Activated CD8-positive, alpha-beta memory T cell treated with anti-CD3 and anti-CD28 coated beads, Interleukin-2, amount 10 ng/mL, durations not matched to agents 7 days and 5 days (primary cell): ENCODE measurements at regions not wholly inside any gene's neighbourhood (a gene's known extent, or its start where the extent isn't known, plus 50 kb on each side); places are given as distances from the start of the nearest gene placed in this dataset.

Experiments used
- ATAC-seq: fragments of 150-1000 bp; cut with Tn5 transposase; one replicate; pipeline ENCODE4 v1.10.0; 2021; ENCODE audit warnings: moderate library complexity
- CTCF ChIA-PET: fragments of 350-600 bp; sonication (Branson Sonifier 250); formaldehyde crosslinking; loops from one replicate; lab custom pipeline; 2021; ENCODE audit warnings: antibody characterized with exemption; lab: Charles Lee
- DNase-seq: peaks from one replicate; pipeline ENCODE4 v3.0.0-alpha.2; 2020
- H3K27ac Mint-ChIP-seq: one replicate; pipeline ENCODE4 v1.8.0; 2021; ENCODE audit warnings: mild to moderate bottlenecking, mixed read lengths
- H3K27me3 Mint-ChIP-seq: one replicate; pipeline ENCODE4 v1.8.0; 2021; ENCODE audit warnings: mixed read lengths
- H3K36me3 Mint-ChIP-seq: one replicate; pipeline ENCODE4 v1.8.0; 2021; ENCODE audit warnings: mild to moderate bottlenecking, mixed read lengths
- H3K4me1 Mint-ChIP-seq: one replicate; pipeline ENCODE4 v1.8.0; 2021; ENCODE audit warnings: mixed read lengths
- H3K4me3 Mint-ChIP-seq: one replicate; pipeline ENCODE4 v1.8.0; 2021; ENCODE audit warnings: mild to moderate bottlenecking, moderate library complexity, mixed read lengths
- H3K9me3 Mint-ChIP-seq: one replicate; pipeline ENCODE4 v1.8.0; 2022; ENCODE audit warnings: low read depth, mixed read lengths

DNA sequence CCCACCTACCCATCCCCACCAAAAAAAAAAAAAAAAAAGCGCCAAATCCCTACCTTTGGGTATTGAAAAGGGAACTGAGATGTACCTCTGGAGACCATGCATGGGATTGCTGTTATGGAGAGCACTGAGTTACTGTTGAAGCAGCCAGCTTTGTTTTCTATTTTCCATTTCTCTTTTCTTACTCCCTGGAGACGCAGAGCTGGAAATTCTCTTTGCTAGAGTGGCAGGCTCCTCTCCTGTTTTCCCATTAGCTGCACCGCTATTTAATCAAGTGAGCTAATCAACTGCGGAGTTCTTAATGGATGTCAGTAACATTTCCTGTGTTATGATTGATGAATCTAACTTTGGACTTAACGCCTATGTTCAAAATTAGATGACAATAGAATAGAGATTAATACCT is 136.1 kb upstream of the LMCD1 start:
- no peak overlapping the region for H3K4me3 Mint-ChIP-seq
- peaks cover 7% of the 10 kb centered on the region for H3K36me3 Mint-ChIP-seq
- peaks cover 15% of the 10 kb centered on the region for H3K27me3 Mint-ChIP-seq
- ATAC-seq (no peak), DNase-seq (no peak)
- H3K9me3 Mint-ChIP-seq: peaks cover 3% of the 10 kb centered on the region
- no peaks in the 10 kb centered on the region for H3K4me1 Mint-ChIP-seq
- H3K27ac Mint-ChIP-seq: no peak overlapping the region
- CTCF ChIA-PET: no interaction called here

DNA sequence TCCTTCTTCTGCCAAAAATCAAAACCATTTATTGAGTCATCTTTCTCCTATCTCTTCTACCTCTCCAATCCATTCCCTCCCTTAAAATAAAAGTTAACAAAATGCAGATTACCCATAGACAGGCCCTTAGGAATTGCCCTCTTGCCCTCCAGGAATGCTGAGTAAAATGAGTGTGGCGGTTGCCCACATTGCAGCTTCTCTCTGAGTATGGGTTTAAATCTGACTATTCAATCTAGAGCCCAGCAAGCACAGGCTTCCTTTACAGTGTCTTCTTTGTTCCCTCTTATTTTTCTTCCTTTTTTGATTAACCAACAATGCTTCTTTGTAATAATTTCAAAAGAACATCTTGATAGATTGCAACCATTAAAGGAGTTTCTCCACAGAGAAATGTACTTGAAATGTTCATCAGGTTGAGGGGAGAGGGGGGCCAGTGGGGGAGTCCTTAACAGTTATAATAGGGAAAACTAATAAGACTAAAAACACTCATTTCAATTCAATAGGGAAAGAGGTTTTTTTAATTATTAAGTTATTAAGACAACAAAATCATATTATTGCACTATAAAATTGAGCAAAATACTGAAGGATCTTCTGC is 135.3 kb upstream of the LMCD1 start:
- no peak overlapping the region for H3K27ac Mint-ChIP-seq

DNA sequence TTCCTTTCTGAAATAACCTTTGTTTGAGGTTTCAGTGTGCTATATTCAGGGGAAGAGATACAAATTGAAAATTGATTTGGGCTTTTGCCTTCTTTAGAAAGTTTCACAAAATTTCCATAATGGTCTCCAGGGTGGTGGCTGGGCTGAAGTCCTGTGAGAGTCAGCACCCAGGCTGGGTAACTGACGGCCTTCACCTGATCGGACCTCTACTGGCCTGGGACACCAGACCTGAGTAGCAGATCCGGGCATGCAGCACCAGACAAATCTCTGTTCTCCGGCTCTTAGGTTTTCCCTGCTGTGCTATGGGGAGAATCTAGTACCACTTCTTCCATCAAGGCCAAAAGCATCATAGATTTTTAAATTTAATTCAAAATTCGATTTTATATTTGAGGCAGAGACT is 133.0 kb upstream of the LMCD1 start:
- DNase-seq (no peak), ATAC-seq (no peak)
- CTCF ChIA-PET: no interaction called here
- no peaks in the 10 kb centered on the region for H3K9me3 Mint-ChIP-seq
- H3K27ac Mint-ChIP-seq: no peak overlapping the region
- H3K27me3 Mint-ChIP-seq: peaks cover 15% of the 10 kb centered on the region
- H3K4me1 Mint-ChIP-seq: no peaks in the 10 kb centered on the region
- H3K36me3 Mint-ChIP-seq: no peaks in the 10 kb centered on the region
- H3K4me3 Mint-ChIP-seq: no peak overlapping the region

More for the DNA sequence above, 135.3 kb upstream of the LMCD1 start:
- H3K9me3 Mint-ChIP-seq: no peaks in the 10 kb centered on the region
- H3K4me1 Mint-ChIP-seq: no peaks in the 10 kb centered on the region
- DNase-seq (no peak), ATAC-seq (no peak)
- CTCF ChIA-PET: no interaction called here
- peaks cover 15% of the 10 kb centered on the region for H3K27me3 Mint-ChIP-seq
- no peak overlapping the region for H3K4me3 Mint-ChIP-seq
- peaks cover 1% of the 10 kb centered on the region for H3K36me3 Mint-ChIP-seq

DNA sequence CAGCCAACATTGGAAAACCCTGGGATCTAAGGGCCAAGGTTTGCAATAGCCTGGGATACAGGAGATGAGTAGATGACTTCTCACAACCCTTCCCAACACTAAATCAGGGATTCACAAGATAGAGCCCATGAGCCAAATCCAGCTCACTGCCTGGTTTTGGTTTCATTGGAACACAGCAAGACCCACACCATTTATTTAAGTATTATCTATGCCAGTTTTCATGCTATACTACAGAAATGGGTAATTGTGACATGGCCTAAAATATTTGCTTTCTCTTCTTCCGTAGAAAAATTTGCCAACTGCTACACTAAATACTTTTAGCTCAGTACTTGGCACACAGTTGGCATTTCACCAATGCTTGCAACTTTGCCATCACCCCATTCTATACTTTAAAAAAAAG is 132.0 kb upstream of the LMCD1 start:
- Mint-ChIP-seq H3K9me3 (no peaks in the 10 kb centered on the region), H3K27ac (no peak overlapping the region), H3K27me3 (peaks cover 12% of the 10 kb centered on the region), H3K4me3 (no peak overlapping the region), H3K4me1 (no peaks in the 10 kb centered on the region), H3K36me3 (no peaks in the 10 kb centered on the region)
- ATAC-seq (no peak), DNase-seq (no peak)
- CTCF ChIA-PET: no interaction called here

DNA sequence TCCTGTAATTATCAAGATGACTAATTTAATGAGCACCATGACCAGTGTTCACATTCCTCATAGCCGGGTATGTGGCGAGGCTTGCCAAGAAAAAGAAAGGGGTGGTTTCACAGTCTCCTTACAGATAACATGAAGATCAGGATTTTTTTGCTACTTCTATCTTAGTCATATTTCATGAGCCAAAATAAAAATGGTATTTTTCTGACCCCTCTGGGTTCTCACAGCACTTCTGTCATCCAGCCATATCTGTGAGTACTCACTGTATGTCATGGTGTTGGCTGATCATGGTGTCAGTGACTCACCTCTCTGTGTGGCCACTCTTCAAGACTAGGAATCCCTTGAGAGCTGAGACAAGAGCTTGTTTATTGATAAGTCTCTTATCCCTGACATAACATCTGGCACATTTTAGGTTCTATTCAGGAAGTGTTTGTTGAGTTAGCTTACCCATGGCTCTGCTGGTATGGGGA is 130.5 kb upstream of the LMCD1 start:
- Mint-ChIP-seq H3K9me3 (no peaks in the 10 kb centered on the region), H3K36me3 (no peaks in the 10 kb centered on the region), H3K27me3 (peaks cover 9% of the 10 kb centered on the region), H3K4me3 (no peak overlapping the region), H3K27ac (no peak overlapping the region), H3K4me1 (no peaks in the 10 kb centered on the region)
- DNase-seq (no peak), ATAC-seq (no peak)
- CTCF ChIA-PET: no interaction called here

DNA sequence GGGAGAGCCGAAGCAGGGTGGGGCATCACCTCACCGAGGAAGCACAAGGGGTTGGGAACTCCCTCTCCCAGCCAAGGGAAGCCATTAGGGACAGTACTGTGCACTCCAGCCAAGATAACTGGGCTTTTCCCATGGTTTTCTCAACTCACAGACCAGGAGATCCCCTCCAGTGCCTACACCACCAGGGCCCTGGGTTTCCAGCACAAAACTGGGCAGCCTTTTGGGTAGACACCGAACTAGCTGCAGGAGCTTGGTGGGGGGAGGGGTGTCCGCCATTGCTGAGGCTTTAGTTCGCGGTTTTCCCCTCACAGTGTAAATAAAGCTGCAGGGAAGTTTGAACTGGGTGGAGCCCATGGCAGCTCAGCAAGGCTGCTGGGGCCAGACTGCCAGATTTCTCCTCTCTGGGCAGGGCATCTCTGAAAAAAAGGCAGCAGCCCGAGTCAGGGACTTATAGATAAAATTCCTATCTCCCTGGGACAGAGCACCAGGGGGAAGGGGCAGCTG is 129.6 kb upstream of the LMCD1 start:
- no peak for ATAC-seq
- H3K9me3 Mint-ChIP-seq: no peaks in the 10 kb centered on the region
- H3K4me3 Mint-ChIP-seq: no peak overlapping the region
- no peaks in the 10 kb centered on the region for H3K4me1 Mint-ChIP-seq
- no peak for DNase-seq
- peaks cover 6% of the 10 kb centered on the region for H3K27me3 Mint-ChIP-seq
- H3K36me3 Mint-ChIP-seq: no peaks in the 10 kb centered on the region
- no peak overlapping the region for H3K27ac Mint-ChIP-seq
- CTCF ChIA-PET: no interaction called here

DNA sequence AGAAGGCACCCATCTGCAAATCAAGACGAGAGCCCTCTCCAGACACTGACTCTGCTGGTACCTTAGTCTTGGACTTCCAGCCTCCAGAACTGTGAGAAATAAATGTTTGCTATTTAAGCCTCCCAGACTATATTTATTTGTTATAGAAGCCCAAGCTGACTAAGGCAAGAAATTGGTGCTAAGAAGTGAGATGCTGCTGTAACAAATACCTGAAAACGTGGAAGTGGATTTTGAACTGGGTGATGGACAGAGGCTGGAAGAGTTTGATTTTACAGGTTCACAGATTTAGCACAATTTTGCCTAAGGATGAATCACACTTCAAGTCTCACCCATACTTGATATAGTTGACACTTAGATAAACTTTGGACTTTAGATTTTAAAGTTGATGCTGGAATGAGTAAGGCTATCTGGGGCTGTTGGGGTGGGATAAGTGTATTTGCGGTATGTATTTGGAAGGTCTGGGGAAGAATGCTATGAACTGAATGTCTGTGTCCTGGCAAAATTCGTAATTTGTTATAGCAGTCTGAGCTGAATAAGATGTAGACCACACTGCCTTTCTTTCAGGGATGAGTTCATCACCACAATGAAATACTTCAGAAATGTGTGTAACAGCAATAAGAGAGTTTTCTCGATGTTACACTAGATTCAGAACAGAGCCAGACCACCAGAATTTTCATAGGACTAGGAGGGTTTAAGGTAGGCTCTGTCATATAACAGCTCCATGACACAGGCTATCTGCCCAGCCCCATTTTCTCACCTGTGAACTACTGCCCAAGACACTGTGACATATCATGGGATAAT is 120.5 kb upstream of the LMCD1 start:
- H3K27me3 Mint-ChIP-seq: no peaks in the 10 kb centered on the region
- no peaks in the 10 kb centered on the region for H3K9me3 Mint-ChIP-seq
- no peak for DNase-seq
- no peaks in the 10 kb centered on the region for H3K36me3 Mint-ChIP-seq
- no peak overlapping the region for H3K27ac Mint-ChIP-seq
- H3K4me3 Mint-ChIP-seq: no peak overlapping the region
- no peak for ATAC-seq
- no peaks in the 10 kb centered on the region for H3K4me1 Mint-ChIP-seq
- CTCF ChIA-PET: no interaction called here

DNA sequence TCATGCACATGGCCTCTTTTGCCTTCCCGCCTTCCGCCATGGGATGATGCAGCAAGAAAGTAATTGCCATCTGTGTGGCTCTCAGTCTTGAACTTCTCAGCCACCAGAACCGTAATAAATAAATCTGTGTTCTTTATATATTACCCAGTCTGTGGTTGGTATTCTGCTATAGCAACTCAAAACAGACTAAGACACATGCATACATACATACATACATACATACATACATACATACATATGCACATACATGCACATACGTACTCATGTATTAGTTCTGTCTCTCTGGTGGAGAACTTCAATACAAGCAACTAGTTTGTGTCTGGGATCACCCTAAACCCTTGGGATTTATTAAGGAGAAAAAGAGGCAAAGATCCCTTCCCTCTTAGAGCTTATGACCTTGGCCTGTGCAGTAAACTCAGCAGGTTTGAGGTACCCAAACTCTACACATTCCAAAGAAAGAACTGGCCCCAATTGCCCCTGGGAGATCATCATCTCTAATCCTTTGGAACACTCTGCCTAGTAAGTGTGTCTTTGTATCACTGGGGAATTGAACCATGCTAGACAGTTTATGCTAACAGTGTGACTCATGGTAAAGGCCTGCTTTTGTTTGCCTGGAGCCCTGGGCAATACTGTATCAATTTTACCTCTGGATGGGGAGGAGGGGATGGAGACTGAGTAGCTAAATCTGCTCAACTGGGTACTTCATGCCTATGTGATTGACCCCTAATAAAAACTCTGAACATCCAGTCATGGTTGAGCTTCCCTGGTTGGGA is 115.6 kb upstream of the LMCD1 start:
- ATAC-seq: no peak
- CTCF ChIA-PET: no interaction called here
- DNase-seq: no peak
- Mint-ChIP-seq H3K36me3 (no peaks in the 10 kb centered on the region), H3K4me3 (no peak overlapping the region), H3K27me3 (no peaks in the 10 kb centered on the region), H3K4me1 (no peaks in the 10 kb centered on the region), H3K9me3 (no peaks in the 10 kb centered on the region), H3K27ac (no peak overlapping the region)

DNA sequence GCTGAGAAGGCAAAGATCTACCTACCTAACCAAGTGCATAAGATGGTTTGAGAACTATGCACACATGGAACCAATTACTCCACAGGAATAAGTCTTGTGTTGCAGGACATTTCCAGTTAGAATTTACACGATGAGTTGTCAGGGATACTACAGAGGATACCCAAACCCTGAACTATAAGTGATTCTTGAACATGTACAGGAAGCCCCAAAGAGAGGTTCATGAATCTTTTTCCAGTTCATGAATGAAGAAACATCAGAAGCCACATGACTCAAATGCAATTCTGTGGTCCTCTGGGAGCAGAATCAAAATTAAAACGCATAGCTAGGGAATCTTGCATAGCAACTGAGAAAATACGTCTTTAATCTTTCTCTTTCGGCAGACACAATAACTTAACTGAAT is 114.1 kb upstream of the LMCD1 start:
- no peak overlapping the region for H3K27ac Mint-ChIP-seq
- DNase-seq (no peak), ATAC-seq (no peak)
- CTCF ChIA-PET: no interaction called here
- H3K27me3 Mint-ChIP-seq: no peaks in the 10 kb centered on the region
- H3K4me1 Mint-ChIP-seq: no peaks in the 10 kb centered on the region
- H3K9me3 Mint-ChIP-seq: no peaks in the 10 kb centered on the region
- no peaks in the 10 kb centered on the region for H3K36me3 Mint-ChIP-seq
- no peak overlapping the region for H3K4me3 Mint-ChIP-seq

DNA sequence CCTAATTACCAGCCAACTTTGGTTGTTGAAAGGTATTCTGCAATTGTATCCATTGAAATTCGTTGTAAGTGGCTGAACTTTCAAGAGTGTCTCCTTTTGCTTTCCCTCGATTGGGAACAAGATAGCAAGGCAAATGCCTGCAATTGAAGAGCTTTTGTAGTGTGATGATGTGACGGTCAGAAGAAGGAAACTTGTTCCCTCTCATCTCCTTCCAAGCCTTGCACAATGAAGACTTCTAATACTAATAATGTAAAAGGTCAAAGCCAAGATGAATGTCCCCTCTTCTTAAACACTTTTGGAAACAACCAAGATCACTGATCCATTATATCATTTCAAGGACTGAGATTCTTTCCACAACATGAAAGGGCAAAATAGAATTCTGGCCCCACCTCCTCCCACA is 101.9 kb upstream of the LMCD1 start:
- no peak overlapping the region for H3K4me3 Mint-ChIP-seq
- CTCF ChIA-PET: no interaction called here
- DNase-seq: no peak
- no peaks in the 10 kb centered on the region for H3K4me1 Mint-ChIP-seq
- no peak overlapping the region for H3K27ac Mint-ChIP-seq
- H3K27me3 Mint-ChIP-seq: no peaks in the 10 kb centered on the region
- no peak for ATAC-seq
- no peaks in the 10 kb centered on the region for H3K9me3 Mint-ChIP-seq
- no peaks in the 10 kb centered on the region for H3K36me3 Mint-ChIP-seq

DNA sequence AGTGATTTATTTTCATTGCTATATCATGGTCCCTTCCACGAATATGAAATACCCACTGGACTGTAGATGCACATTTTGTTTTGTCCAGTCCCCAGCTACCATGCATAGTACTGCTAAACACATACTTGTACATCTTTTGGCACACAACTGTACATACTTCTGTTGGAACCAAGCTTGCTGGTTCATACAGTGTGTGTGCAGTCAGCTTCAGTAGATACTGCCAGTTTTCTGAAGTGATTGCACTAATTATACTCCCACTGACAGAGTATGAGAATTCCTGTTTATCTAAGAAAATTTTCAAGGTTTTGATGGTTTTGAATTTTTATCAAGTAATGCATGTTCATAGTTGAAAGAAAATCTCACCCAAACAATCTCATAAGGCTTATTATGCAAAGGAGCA is 100.7 kb upstream of the LMCD1 start:
- H3K27ac Mint-ChIP-seq: no peak overlapping the region
- no peaks in the 10 kb centered on the region for H3K4me1 Mint-ChIP-seq
- no peaks in the 10 kb centered on the region for H3K36me3 Mint-ChIP-seq
- CTCF ChIA-PET: no interaction called here
- H3K4me3 Mint-ChIP-seq: no peak overlapping the region
- H3K27me3 Mint-ChIP-seq: no peaks in the 10 kb centered on the region
- no peak for ATAC-seq
- H3K9me3 Mint-ChIP-seq: no peaks in the 10 kb centered on the region
- DNase-seq: no peak

DNA sequence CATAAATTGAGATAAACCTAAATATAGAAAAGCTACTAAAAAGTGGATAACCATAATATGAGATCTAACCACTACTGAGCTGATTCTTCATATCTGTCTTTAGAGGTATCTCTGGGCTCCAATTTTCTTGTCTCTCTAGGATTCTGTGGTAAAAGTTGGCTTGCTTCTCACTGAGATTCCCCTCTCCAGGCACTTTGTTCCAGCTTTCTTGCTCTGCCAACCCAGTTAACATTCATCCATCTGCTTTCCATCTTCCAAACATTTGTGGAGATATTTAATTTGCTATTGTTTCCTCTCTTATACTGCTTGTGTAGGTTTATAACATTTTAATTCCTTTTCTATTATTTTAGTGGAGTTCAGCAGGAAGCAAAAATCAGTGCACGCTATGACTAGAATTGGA is 97.6 kb upstream of the LMCD1 start:
- no peak overlapping the region for H3K27ac Mint-ChIP-seq
- ATAC-seq (no peak), DNase-seq (no peak)
- CTCF ChIA-PET: interaction anchor here (1.2 kb wide), 2 partner anchors 13 to 20 kb away, joined by 4 to 5 read pairs; no protein-coding TSS in a partner anchor
- no peaks in the 10 kb centered on the region for H3K36me3 Mint-ChIP-seq
- H3K4me3 Mint-ChIP-seq: no peak overlapping the region
- no peaks in the 10 kb centered on the region for H3K9me3 Mint-ChIP-seq
- H3K4me1 Mint-ChIP-seq: no peaks in the 10 kb centered on the region
- no peaks in the 10 kb centered on the region for H3K27me3 Mint-ChIP-seq

DNA sequence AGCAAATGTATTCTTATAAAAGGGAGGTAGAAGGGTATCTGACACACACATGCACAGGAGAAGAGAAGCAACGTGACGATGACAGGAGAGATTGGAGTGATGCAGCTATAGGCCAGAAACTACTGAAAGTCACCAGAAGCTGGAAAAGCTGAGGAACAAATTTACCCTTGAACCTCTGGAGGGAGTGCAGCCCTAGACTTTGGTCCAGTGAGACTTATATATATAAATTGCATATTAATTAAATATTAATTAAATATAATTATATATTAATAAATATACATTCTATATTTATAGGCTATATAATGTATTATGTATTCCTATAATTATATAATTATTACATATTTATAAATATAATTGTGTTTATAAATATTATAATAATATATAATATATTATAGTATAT is 96.5 kb upstream of the LMCD1 start:
- Mint-ChIP-seq H3K27me3 (no peaks in the 10 kb centered on the region), H3K4me3 (no peak overlapping the region), H3K9me3 (no peaks in the 10 kb centered on the region), H3K36me3 (no peaks in the 10 kb centered on the region), H3K4me1 (no peaks in the 10 kb centered on the region), H3K27ac (no peak overlapping the region)
- DNase-seq (no peak), ATAC-seq (no peak)
- CTCF ChIA-PET: interaction anchor here (1.2 kb wide), 1 partner anchor 19 kb away, joined by 4 read pairs; no protein-coding TSS in a partner anchor
